DOHH2 (cell line): ENCODE measurements at regions not wholly inside any gene's neighbourhood (a gene's known extent, or its start where the extent isn't known, plus 50 kb on each side); places are given as distances from the start of the nearest gene placed in this dataset.
A peak's percentile ranks its signal among the peaks of the same experiment; 100 is the strongest.

ENCODE experiments used
- H3F3A ChIP-seq: fragments of 200-600 bp; sonication (generic), shearing (Covaris generic); 2 replicates; pipeline ENCODE4 v1.6.0; 2016; ENCODE audit warnings: antibody characterized with exemption, mild to moderate bottlenecking; ENCODE audit not compliant: control insufficient read depth, insufficient read depth
- H3K27ac ChIP-seq: fragments of 200-600 bp; sonication (generic); 2 replicates; pipeline ENCODE4 v1.5.1; 2014; ENCODE audit warnings: low read depth, mild to moderate bottlenecking, low read length, moderate library complexity
- H3K27me3 ChIP-seq: fragments of 200-600 bp; sonication (generic); 2 replicates; pipeline ENCODE4 v1.6.1; 2014; ENCODE audit warnings: mild to moderate bottlenecking, low read length, mixed read lengths; ENCODE audit not compliant: control insufficient read depth
- H3K36me3 ChIP-seq: fragments of 200-600 bp; sonication (generic); 2 replicates; pipeline ENCODE4 v1.6.1; 2014; ENCODE audit warnings: mild to moderate bottlenecking, low read length, moderate library complexity, mixed read lengths; ENCODE audit not compliant: control insufficient read depth
- H3K4me1 ChIP-seq: fragments of 200-600 bp; sonication (generic); 2 replicates; pipeline ENCODE4 v1.6.1; 2014; ENCODE audit warnings: mild to moderate bottlenecking, low read length, mixed read lengths; ENCODE audit not compliant: control insufficient read depth
- H3K4me2 ChIP-seq: fragments of 200-600 bp; sonication (generic); 2 replicates; pipeline ENCODE4 v1.6.0; 2014; ENCODE audit warnings: mild to moderate bottlenecking, low read length, moderate library complexity
- H3K4me3 ChIP-seq: fragments of 200-600 bp; sonication (generic); 2 replicates; pipeline ENCODE4 v1.5.1; 2014; ENCODE audit warnings: mild to moderate bottlenecking, low read length, mixed read lengths
- H3K79me2 ChIP-seq: fragments of 200-600 bp; sonication (generic); 2 replicates; pipeline ENCODE4 v1.6.1; 2014; ENCODE audit warnings: mild to moderate bottlenecking, low read length, mixed read lengths; ENCODE audit not compliant: control insufficient read depth
- H3K9me2 ChIP-seq: fragments of 200-600 bp; sonication (generic); replicated peaks from 2 replicates; pipeline ENCODE4 v1.6.1; 2014; ENCODE audit warnings: mild to moderate bottlenecking, low read length, mixed read lengths; ENCODE audit not compliant: control insufficient read depth
- H3K9me3 ChIP-seq: fragments of 200-600 bp; sonication (generic); 2 replicates; pipeline ENCODE4 v1.6.1; 2014; ENCODE audit warnings: antibody characterized with exemption, low read length, mixed read lengths; ENCODE audit not compliant: control insufficient read depth, insufficient read depth
- H4K20me1 ChIP-seq: fragments of 200-600 bp; sonication (generic); 2 replicates; pipeline ENCODE4 v1.6.0; 2014; ENCODE audit warnings: low read depth, mild to moderate bottlenecking, antibody characterized with exemption, low read length, moderate library complexity; ENCODE audit not compliant: control insufficient read depth, insufficient read depth
- EZH2phosphoT487 ChIP-seq: fragments of 200-600 bp; sonication (generic); IDR thresholded peaks from 2 replicates; pipeline ENCODE4 v1.6.1; 2017; ENCODE audit warnings: borderline replicate concordance, mild to moderate bottlenecking, antibody characterized with exemption, low read length, moderate library complexity, mixed read lengths
- TF ChIP-seq, protein P1 (sequence below): fragments of 200-600 bp; sonication (generic); IDR thresholded peaks from one replicate; pipeline ENCODE4 v1.5.1; 2014; ENCODE audit warnings: antibody characterized with exemption, mild to moderate bottlenecking, low read depth, low read length; ENCODE audit not compliant: poor library complexity, severe bottlenecking

DNA sequence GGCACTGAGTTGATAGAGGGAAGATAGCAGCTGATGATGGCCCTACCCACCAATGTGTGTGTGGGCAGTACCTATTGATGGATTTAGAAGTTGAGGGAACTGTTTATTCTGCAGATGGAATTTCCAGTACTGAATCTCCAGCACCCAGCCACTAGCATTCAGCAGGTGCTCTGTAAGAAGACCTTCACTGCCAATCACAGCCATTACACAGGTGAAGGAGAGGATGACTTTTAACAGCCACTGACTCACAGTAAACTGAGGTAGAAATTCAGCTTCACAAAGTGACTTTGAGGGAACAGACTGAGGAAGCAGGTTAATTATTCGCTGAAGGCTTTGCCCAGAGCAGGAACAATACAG lies 107.8 kb downstream of the GGTLC2 start:
- no peaks in the 10 kb centered on the region for H3K9me3 ChIP-seq

DNA sequence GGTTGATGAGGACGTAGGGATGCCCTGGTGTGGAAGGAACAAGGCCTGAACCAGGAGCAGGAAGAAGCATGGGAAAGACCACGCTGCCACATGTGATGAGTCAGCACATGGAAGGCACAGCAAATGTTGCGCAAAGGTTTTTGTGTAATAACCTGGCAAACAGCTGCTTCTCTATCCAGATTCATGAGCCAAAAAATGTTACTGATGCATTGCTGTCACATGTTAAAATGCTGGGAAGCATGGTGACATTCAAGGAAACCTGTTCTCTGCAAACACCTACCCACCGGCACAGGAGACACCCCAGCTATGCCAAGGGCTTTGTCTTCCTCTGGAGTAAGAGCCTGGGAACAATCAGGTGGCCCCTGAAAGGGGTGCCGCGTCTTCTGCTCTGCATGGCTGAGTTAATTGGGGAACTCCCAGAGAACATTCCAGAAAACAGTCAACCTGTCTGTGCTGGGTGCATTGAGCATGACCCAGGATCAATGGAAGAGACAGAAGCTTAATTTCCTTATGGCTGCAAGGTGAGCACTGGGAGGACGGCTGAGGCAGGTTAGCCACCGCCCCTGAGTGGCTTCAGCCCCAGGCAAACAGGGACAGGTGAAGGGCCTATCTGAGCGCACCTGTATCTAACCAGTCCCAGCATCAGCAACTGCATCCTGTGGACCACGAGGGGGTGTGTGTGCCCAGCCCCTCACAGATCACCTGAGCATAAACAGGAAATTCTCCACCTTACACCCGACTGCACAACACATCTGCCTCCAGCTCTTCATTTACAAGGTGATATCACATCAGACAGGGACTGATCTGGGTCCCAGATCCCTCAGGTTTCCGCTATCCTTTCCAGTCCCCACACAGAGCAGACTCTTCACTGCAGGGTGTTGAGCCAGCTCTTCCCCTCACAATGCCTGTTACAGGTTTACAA lies 108.4 kb downstream of the GGTLC2 start:
- Histone ChIP-seq H3K9me2 (no peaks in the 10 kb centered on the region), H3K79me2 (no peaks in the 10 kb centered on the region), H3K4me3 (peak overlapping the region; percentile 38), H3K9me3 (no peaks in the 10 kb centered on the region), H3K27me3 (no peaks in the 10 kb centered on the region), H3F3A (no peaks in the 10 kb centered on the region), H3K36me3 (no peaks in the 10 kb centered on the region), H3K27ac (peak overlapping the region; percentile 54), H3K4me1 (peaks cover 43% of the 10 kb centered on the region), H4K20me1 (no peaks in the 10 kb centered on the region), H3K4me2 (peak overlapping the region; percentile 65)
- TF ChIP-seq, protein P1, sequence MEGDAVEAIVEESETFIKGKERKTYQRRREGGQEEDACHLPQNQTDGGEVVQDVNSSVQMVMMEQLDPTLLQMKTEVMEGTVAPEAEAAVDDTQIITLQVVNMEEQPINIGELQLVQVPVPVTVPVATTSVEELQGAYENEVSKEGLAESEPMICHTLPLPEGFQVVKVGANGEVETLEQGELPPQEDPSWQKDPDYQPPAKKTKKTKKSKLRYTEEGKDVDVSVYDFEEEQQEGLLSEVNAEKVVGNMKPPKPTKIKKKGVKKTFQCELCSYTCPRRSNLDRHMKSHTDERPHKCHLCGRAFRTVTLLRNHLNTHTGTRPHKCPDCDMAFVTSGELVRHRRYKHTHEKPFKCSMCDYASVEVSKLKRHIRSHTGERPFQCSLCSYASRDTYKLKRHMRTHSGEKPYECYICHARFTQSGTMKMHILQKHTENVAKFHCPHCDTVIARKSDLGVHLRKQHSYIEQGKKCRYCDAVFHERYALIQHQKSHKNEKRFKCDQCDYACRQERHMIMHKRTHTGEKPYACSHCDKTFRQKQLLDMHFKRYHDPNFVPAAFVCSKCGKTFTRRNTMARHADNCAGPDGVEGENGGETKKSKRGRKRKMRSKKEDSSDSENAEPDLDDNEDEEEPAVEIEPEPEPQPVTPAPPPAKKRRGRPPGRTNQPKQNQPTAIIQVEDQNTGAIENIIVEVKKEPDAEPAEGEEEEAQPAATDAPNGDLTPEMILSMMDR, result no peak
- no peak for TF ChIP-seq EZH2phosphoT487

More for the DNA sequence above, 107.8 kb downstream of the GGTLC2 start:
- Histone ChIP-seq H4K20me1 (no peaks in the 10 kb centered on the region), H3K79me2 (no peaks in the 10 kb centered on the region), H3K4me2 (no peak overlapping the region), H3K27ac (no peak overlapping the region), H3K27me3 (no peaks in the 10 kb centered on the region), H3K4me3 (no peak overlapping the region), H3K4me1 (peaks cover 49% of the 10 kb centered on the region), H3K36me3 (no peaks in the 10 kb centered on the region), H3K9me2 (no peaks in the 10 kb centered on the region), H3F3A (no peaks in the 10 kb centered on the region)
- TF ChIP-seq, protein P1, result no peak
- no peak for TF ChIP-seq EZH2phosphoT487

DNA sequence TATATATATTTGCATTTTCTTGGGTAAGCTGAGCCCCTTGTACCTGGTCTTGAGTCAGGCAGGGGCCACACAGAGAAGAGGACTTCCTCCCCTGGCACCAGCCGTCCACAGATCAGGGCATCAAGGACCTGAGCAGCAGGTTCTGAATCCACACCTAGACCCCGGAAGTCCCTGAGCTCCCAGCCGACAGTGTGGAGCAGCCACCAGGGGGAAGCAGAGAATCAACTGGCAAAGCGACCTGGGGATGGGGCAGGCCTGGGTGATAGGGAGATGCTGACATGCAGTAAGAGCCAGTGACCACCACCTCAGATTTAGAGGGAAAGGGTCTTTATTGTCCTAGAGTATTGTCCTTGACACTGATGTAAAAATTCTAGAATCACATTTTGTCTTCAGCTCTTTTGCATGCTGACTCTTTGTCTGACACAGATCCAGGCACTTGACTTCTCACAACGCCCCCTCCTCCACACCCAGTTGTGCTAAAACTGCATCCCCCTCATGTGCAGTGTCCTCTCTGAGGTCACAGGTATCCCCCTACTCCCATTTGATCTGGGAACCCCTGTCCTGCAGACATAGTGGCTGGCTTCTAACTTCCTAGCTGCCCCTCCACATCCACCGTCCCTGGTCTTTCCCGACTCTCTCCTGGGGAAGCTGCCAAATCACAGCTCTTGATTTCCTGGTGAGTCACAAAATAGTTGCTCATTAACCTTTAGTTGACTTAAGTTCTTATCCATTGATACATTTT lies 109.3 kb downstream of the GGTLC2 start:
- Histone ChIP-seq H3K9me3 (no peaks in the 10 kb centered on the region), H3K27me3 (no peaks in the 10 kb centered on the region), H3K4me2 (peak overlapping the region; percentile 65), H4K20me1 (no peaks in the 10 kb centered on the region), H3K27ac (peak overlapping the region; percentile 54), H3K4me3 (peak overlapping the region; percentile 38), H3K79me2 (no peaks in the 10 kb centered on the region), H3K36me3 (no peaks in the 10 kb centered on the region), H3F3A (no peaks in the 10 kb centered on the region), H3K4me1 (peaks cover 38% of the 10 kb centered on the region), H3K9me2 (no peaks in the 10 kb centered on the region)
- TF ChIP-seq, protein P1, result peak; percentile 69
- no peak for TF ChIP-seq EZH2phosphoT487
